ENCODE measurements at regions not wholly inside any gene's neighbourhood (a gene's known extent, or its start where the extent isn't known, plus 50 kb on each side); places are given as distances from the start of the nearest gene placed in this dataset.

DNA sequence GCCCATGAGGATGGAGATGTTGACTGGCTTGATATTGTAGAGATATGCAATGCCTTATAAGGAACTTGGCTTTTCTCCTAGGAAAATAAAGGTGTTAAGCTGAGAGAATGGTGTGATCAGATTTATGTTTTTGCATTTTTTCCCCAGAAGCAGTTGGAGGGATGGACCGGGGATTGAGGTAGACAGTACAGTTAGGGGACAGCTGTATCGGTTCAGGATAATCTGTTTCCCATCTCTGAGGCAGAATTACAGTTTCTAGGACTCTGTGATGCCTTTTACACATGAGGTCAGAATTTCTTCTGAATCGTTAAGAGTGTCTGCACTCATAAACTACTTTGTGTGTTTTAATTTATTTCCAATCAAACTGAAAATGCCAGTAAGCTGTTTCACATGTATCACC is 261.5 kb downstream of the CYRIA start:
- Mint-ChIP-seq H3K4me3 (no peak overlapping the region), H3K9me3 (no peaks in the 10 kb centered on the region), H3K27ac (no peak overlapping the region), H3K27me3 (ENCODE audit: low read depth) (no peaks in the 10 kb centered on the region; the same call in 1 of the 2 replicates), H3K36me3 (ENCODE audit: insufficient read depth in 1 of 3, low read depth in 3 of 3) (no peaks in the 10 kb centered on the region), H3K4me1 (peaks cover 0 to 5% of the 10 kb centered on the region in 2 experiments; a peak in 1 of 4 replicates)
- no peaks in the 10 kb centered on the region for H4K20me1 ChIP-seq (ENCODE audit: control insufficient read depth, insufficient read depth, insufficient read length)
- H3K79me1 ChIP-seq (ENCODE audit: insufficient read depth, low read depth, low read length, poor library complexity, severe bottlenecking): no peaks in the 10 kb centered on the region
- no peak overlapping the region for H3K4ac ChIP-seq (ENCODE audit: low read depth, low read length)
- no peak overlapping the region for H2BK15ac ChIP-seq (ENCODE audit: low read depth, low read length)
- no peaks in the 10 kb centered on the region for H3K4me1 ChIP-seq (ENCODE audit: insufficient read depth, low read length)
- no peak overlapping the region for H4K91ac ChIP-seq (ENCODE audit: insufficient read length, low read depth, low read length)
- H2AFZ ChIP-seq (ENCODE audit: low read length): no peak overlapping the region
- H3K18ac ChIP-seq (ENCODE audit: insufficient read length, low read depth, low read length): no peak overlapping the region
- H3T11ph ChIP-seq (ENCODE audit: low read length): no peak overlapping the region
- H3K79me2 ChIP-seq (ENCODE audit: insufficient read depth, low read length): no peaks in the 10 kb centered on the region
- no peak overlapping the region for H2BK120ac ChIP-seq (ENCODE audit: low read depth, low read length, poor library complexity, severe bottlenecking)
- H3K27ac ChIP-seq (ENCODE audit: insufficient read length, low read depth, low read length): no peak overlapping the region
- H3K14ac ChIP-seq (ENCODE audit: insufficient read depth, low read length): no peak overlapping the region
- H3K9me3 ChIP-seq (ENCODE audit: control insufficient read depth, low read depth, low read length): no peaks in the 10 kb centered on the region
- no peaks in the 10 kb centered on the region for H3K27me3 ChIP-seq (ENCODE audit: insufficient read depth, low read length)
- no peak overlapping the region for H4K5ac ChIP-seq (ENCODE audit: insufficient read length, low read depth, low read length)
- no peak overlapping the region for H2BK5ac ChIP-seq (ENCODE audit: insufficient read length, low read length)
- no peak overlapping the region for H2BK12ac ChIP-seq (ENCODE audit: insufficient read length, low read depth, low read length)
- no peak overlapping the region for H2BK20ac ChIP-seq (ENCODE audit: low read depth, low read length, poor library complexity, severe bottlenecking)
- H3K4me2 ChIP-seq (ENCODE audit: insufficient read depth, insufficient read length, low read length): no peak overlapping the region
- no CpG with 5 or more reads among the region's 3 CpGs for WGBS (ENCODE audit: extremely low coverage, insufficient read length, low lambda C conversion rate)
- TF ChIP-seq CTCF (conservative IDR thresholded peaks at IDR 0.05): no peak
- no peak overlapping the region for H3K23ac ChIP-seq (ENCODE audit: insufficient read length, low read depth, low read length)
- no peaks in the 10 kb centered on the region for H3K23me2 ChIP-seq (ENCODE audit: insufficient read length, low read depth, low read length, poor library complexity, severe bottlenecking)
- no peak overlapping the region for H2AK5ac ChIP-seq (ENCODE audit: insufficient read length, low read length)
- no peak overlapping the region for H4K8ac ChIP-seq (replicated peaks; ENCODE audit: insufficient read length, low read depth, low read length)
- no peak overlapping the region for H3K9ac ChIP-seq (ENCODE audit: extremely low read depth, insufficient read length, low read length)
- H3K56ac ChIP-seq (ENCODE audit: insufficient read length, low read depth, low read length): no peak overlapping the region
- DNase-seq: no peak

All from H9 (cell line).